ENCODE measurements at regions not wholly inside any gene's neighbourhood (a gene's known extent, or its start where the extent isn't known, plus 50 kb on each side); places are given as distances from the start of the nearest gene placed in this dataset.
"Not testable (repeated sequence)": the region's sequence is repeated elsewhere in the genome, so short reads cannot be mapped to it uniquely, and the experiment has no call there.

- DNase-seq: no peak
Measured at GRCh38 chr21:38042246-38042645, 126.0 kb upstream of the KCNJ6 start.

DNA sequence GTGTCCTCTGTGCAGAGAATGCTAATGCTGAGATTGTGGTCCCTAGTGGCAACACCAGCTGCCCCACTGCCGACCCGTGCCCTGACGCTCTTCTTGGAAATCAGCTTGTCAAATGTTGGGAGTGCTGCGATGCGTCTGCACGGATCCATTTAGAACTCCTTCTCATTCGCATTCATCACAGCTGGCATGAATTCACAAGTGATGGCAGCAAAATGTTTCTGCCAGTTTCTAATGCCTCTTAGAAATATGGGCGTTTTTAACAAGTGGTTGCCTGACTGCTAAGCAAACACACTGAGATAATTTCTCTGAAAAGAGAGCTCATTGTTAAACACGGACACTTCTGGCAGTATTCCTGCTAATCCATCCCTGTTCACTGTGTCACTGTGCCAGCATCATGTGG is 131.9 kb upstream of the KCNJ6 start:
- no peak for DNase-seq

DNA sequence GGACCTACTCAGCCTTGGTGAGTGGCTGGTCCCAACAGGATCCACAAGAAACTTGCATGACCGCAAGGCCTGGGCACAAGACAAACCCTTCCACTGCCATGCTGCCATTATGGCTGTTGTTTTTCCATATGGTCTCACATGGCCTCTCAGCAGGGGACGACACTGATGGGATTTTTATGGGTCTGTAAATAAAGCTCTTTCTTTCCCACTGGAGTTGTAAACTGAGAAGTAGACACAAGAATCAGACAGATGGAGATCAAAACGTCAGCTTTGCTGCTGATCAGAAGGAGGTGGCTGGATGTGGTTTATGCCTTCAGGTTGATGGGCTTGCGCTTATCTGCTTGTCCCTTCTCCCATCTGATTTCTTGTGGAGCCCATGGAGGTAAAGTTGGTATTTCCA is 138.1 kb upstream of the KCNJ6 start:
- DNase-seq: no peak

DNA sequence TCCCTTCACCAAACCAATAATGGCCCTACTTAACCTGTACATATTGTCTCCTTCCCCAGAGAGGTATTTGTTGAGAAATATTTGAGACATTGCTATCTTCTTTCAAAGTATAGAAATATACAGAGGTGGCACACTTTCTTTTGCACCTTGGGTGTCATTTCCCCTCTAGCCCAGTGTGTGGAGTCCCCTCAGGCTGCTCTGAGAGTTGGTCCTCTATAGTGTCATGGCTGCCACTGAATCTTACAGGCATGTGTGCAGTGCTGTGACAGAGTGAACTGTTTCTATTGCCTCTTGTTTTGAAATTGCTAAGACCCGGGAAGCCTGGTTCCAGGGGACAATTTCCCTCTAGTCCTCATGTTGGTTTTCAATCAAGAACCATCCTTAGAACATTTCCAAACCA is 140.2 kb upstream of the KCNJ6 start:
- DNase-seq: no peak

DNA sequence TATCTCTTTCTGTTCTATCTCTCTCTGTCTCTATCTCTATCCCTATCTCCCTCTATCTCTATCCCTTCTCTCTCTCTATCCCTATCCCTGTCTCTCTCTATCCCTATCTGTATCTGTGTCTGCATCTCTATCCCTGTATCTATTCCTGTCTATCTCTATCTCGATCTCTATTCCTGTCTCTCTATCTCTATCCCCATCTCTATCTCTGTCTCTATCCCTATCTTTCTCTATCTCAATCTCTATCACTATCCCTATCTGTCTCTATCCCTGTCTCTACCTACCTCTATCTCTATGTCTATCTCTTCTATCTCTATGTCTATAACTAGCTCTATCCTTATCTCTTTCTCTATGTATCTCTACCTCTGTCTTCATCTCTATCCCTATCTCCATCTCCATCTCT is 141.4 kb upstream of the KCNJ6 start:
- DNase-seq: no peak

DNA sequence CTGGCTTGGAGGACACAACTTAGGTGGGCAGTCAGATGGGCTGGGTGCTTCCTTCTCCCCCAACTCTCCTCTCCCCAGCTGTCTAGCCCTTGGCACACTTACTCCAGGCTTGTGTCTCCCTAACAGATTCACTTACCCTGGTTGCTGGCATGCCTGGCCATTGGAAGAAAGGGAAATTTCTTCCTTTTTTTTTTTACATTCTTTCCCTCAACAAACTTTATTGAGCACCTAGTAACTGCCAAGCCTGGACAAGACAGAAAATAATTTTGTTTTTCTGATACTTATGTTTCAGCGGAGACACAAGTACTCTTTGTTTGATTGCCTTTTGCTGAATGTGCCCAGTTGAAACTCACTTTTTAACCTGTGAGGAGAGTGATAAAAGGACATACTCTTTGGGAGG is 144.3 kb upstream of the KCNJ6 start:
- no peak for DNase-seq

DNA sequence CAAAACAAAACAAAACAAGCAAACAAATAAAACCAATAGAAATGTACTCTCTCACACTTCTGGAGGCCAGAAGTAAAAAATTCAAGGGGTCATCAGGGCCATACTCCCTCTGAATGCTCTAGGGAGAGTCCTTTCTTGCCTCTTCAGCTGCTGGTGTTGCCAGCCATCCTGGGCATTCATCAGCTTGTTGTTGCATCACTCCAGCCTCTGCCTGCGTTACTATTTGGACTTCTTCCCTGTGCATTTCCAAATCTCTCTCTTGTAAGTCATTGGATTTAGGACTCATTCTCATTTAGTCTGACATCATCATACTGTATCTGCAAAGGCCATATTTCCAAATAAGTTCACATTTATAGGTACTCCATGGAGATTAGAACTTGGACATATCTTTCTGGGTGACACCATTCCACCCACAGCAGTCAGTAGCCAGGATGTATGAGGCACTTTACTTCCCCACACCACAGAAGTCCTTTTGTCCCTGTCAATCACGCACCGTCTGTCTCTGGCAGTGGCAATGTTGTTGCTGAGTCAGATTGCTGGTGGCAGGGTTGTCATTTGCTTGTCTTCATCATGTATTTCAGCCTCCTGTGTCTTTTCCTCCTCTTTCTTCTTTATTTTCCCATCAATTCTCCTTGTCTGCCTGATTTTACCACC is 151.0 kb upstream of the KCNJ6 start:
- DNase-seq: no peak

DNA sequence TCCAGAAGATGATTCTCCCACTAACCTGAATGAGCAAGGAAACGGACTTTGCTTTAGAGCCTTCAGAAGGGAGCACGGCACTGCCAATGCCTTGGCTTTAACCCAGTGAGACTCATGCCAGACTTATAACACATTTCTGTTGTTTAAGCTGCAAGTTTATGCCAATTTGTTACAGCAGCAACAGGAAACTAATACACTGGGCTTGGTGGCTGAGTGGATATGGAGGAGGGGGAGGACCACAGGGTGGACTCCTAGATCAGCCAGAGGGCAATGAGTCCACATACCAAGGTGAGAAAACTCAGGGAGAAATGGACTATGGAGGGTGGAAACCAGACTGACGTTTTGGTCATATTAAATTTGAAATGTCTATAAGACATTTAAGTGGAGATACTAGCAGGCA is 156.2 kb upstream of the KCNJ6 start:
- DNase-seq: no peak

DNA sequence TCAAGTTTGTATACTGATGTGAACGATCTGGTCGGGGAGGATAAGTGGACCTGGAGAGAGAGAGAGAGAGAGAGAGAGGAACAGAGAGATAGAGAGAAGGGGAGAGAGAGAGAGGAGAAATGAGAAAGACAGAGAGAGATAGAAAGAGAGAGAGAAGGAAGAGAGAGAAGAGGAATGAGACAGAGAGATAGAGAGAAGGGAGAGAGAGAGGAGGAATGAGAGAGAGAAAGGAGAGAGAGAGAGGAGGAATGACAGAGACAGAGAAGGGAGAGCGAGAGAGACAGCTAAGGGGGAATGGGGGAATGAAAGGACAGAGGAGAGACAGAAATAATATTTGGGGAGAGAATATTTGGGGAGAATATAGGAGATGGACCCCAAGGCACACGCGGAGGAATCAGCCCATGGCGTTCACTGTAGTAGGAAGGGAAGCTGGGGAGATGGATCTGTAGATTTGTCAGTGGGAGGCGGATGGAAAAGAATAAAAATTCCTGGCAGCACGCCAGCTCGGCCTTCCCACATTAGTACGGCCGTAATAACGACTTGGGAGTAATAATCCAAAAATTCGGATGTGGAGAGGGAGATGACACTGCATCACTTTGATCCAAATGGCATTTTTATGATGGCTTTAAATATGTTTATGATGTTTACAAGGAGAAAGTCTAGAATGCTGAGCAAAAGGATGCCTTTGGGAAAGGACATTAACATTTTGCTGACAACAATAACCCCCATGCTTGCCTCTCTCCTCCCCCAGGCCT is 159.8 kb upstream of the KCNJ6 start:
- DNase-seq: no peak

DNA sequence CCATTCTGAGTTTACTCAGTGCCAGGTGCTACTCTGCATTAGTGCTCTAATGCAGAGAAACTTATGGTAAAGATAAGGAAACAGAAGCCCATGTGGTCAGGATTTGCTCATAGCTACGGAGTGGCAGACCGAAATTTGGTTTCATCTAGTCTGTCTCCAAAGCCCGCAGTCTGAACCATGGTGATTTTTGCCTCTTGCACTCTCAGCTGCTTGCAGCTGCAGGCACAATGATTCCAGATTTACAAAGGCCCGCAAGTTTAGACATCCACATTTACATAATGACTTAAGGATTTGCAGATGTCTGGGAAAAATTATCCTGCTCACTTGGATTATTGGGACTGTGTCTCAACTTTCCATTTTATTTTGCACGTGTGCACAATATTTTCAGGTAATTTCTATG is 161.3 kb upstream of the KCNJ6 start:
- DNase-seq: no peak

DNA sequence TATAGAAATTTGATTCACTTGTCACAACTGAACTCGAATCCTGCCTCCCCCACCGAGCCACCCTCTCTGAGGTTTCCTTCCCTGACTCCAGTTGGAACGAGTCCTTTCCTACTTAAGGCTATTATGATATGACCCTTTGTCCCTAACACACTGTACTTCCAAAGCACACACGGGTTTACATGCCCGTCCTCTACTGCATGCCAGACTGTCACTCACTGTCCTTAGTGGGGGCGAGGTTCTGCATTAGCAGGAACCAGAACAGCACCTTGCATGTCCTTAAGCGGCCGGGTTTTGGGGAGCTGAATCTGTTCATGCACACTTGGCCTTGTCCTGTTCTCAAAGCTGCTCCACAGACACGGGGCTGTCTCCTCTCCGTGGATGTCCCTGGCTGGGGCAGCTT is 164.6 kb upstream of the KCNJ6 start:
- DNase-seq: no peak

GRCh38 chr21:38081708-38082107 is 165.5 kb upstream of the KCNJ6 start:
- DNase-seq: no peak

DNA sequence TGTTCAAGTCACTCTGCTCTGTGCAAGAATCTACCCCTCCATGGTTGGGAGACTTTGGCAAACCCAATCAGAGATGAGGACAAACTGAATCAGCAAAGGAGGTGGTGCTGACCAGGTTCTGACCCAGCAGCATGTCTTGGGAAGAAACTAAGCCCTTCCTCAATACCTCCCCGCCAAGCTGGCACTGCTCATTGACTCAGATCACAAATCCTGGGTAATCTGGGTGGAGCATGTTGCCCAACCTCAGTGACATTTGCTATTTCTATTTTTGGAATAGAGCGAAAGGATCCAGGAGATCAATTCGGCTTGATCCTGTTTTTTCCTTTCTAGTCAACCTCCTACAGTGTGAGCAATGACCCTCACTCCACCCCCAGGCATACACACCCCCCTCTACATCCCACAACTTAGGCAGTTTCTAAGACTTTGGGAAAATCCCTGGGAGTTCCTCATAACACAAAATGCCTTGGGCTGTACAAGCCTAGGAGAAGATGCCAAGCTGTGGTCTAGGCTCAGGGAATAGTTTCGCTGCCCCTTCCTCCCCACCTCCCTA is 166.8 kb upstream of the KCNJ6 start:
- DNase-seq: no peak

DNA sequence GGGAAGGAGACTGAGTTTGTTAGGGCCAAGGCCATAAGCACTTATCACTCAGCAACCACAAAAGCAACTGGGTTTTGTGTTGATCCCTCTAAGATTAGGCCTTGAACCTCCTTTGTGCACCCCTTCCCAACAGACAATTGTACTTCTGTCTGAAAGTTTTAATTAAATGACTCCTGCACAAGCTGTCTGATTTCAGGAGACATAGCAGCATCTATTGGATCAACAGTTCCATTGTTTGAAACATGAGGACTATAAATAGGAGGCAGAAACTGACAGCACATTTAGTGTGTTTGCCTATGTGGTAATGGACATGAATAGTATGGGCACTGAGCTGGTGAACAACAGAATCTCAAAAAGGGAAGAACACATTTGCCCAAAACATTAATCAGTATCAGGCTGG is 167.3 kb upstream of the KCNJ6 start:
- no peak for DNase-seq

GRCh38 chr21:38086580-38086979 is 170.2 kb upstream of the KCNJ15 start:
- no peak for DNase-seq

DNA sequence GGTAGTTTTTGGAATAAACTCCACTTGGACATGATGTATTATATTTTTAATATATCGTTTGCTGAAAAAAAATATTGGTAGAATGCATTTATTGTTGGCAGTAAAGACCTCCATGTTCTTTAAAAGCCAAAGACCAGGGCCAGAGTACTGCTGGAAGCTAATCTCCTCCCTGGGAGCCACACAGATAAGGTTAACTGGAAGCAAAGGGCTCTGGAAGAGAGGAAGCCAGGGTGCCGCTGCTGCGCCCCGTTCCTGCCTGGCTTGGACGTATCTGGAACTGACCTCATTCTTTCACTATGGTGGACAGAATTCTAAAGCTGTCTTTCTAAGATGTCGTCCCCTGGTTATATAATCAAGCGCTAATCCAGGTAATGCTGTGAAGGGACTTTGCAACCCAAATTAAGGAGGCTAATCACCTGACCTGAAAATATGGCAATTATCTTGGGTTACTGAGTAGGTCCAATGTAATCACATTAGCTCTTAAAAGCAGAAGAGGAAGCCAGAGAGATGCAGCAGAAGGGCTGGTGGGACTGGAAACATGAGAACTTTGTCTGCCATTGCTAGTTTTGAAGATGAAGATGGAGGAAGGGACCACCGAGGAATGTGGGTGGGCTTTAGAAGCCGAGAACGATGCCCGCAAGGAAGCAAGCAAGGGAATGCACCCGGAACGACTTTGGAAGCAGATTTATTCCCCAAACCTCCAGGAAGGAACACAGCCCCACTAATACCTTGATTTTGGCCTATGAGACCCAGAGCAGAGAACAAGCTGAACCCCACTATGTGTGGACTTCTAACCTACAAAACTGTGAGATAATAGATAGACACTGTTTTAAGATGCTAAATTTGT is 167.7 kb upstream of the KCNJ15 start:
- no peak for DNase-seq

- no peak for DNase-seq
Measured at GRCh38 chr21:38089763-38090046, 167.1 kb upstream of the KCNJ15 start.

DNA sequence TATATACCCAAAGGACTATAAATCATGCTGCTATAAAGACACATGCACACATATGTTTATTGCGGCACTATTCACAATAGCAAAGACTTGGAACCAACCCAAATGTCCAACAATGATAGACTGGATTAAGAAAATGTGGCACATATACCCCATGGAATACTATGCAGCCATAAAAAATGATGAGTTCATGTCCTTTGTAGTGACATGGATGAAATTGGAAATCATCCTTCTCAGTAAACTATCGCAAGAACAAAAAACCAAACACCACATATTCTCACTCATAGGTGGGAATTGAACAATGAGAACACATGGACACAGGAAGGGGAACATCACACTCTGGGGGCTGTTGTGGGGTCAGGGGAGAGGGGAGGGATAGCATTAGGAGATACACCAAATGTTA is 165.7 kb upstream of the KCNJ15 start:
- DNase-seq: not testable (repeated sequence)

DNA sequence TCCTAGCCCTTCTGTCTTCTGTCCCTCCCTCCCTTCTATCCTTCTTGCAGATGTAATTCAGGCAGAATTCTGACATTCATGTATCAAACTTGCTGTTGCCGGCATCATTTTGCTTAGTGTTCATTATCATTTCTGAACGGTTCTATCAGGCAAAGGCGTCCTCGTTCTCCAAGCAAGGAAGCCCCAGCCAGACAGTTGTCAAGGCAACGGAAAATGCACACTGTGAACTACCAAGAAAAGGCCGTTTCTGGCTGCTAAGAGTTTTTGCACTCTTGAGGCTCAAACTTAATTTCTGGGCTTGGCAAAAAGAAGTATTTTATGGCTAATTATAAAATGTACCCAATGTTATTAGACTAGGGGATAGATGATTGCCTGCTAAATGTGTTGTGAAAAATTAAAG is 164.7 kb upstream of the KCNJ15 start:
- DNase-seq: no peak

- DNase-seq: no peak
Measured at GRCh38 chr21:38095220-38095619, 161.6 kb upstream of the KCNJ15 start.

DNA sequence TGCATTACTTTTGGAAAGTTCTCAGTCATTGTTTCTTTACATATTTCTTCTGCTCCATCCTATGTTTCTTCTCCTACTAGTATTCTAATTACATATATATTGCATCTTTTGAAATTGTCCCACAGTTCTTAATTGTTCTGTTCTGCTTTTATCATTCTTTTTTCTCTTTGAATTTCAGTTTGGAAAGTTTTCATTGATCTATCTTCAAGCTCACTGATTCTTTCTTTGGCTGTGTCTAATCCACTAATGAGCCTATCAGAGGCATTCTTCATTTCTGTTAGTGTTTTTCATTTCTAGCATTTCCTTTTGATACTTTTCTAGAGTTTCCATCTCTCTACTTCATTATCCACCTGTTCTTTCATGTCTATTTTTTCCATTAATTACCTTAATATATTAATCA is 159.0 kb upstream of the KCNJ15 start:
- DNase-seq: no peak

DNA sequence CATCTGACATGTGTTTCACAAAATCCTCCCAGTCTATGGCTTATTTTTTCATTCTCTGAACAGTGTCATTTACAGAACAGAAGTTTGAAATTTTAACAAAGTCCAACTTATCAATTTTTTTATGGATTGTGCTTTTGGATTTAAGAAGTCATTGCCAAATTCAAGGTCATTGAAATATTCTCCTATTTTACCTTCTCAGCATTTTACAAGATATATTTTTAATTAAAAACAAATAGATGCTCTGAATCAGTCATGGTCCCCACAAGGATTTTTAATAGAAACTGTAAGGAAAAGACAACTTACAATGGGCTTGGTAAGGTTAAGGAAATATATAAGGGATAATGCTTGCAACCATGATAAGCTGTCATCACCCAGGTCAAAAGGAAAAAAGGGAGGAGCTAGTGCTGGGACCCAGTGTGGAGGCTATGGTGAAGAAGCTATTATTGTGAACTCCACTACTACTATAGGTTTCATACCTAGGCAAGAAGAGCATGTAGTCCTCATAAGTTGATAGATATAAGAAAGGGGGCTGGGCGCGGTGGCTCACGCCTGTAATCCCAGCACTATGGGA is 144.5 kb upstream of the KCNJ15 start:
- no peak for DNase-seq

GRCh38 chr21:38114717-38115333 is 142.0 kb upstream of the KCNJ15 start:
- no peak for DNase-seq
